GM18502 (cell line): ENCODE measurements at regions not wholly inside any gene's neighbourhood (a gene's known extent, or its start where the extent isn't known, plus 50 kb on each side); places are given as distances from the start of the nearest gene placed in this dataset.

ENCODE experiments used
- ATAC-seq: cut with Tn5 transposase; IDR thresholded peaks from one replicate; pipeline ENCODE4 v1.9.1; 2021; ENCODE audit warnings: mild to moderate bottlenecking; ENCODE audit not compliant: unreplicated experiment, poor library complexity

DNA sequence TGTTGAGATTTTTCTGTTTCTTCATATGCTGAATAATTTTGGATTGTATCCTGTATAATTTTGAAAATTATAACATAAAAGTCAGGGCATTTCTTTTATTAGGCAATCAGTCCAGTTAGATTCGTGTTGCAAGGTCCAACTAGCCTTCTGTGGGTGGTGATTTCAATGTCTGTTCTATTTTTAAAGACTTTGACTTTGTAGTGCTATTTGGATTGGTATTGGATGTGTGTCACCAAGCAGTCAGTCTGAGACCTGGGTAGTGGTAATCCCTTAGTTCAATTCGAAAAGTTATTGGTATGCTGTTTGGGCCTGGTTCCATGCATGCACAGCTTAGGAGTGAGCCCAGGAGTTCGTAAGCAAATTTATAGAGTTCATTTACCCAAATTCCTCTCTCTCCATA lies 82.2 kb downstream of the EPDR1 start:
- no peak for ATAC-seq

DNA sequence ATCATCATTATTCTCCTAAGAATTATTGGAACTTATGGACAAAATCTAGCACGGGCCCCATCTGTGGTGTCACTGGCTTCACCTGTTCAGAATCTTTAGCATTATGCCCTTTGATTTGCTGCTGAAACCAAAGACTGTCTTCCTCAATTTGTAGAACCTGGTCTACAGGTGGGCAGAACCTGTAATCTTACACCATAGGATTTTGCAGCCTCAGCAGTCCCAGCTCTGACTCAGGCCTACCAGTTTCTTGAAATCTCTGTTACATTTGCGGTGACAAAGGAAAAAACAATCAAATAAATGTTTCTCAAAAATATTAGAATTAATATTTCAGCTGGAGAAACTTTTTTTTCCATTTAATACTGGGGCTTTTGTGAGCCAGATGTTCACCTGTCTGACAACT lies 86.1 kb downstream of the EPDR1 start:
- ATAC-seq: no peak

DNA sequence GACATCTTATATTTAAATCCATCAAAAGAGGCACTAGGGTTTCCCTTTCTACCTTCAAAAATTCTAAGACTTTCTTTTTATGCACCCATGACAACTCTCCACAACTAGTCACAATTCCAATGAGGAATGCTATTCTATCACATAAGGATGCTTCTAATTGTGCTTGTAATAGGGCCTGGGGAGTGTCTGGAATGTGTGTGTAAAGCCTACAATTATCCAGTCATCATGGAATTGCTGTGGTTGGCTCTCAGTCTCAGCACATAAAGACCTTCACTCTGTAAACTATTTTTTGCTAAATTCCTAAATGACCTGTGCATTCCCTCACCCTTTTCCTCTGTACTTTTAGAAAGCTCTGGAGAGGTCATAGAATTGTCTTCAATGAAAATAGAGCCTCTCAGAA lies 86.7 kb downstream of the EPDR1 start:
- no peak for ATAC-seq

- no peak for ATAC-seq
Measured at GRCh38 chr7:38013246-38013645, 92.8 kb downstream of the EPDR1 start.

DNA sequence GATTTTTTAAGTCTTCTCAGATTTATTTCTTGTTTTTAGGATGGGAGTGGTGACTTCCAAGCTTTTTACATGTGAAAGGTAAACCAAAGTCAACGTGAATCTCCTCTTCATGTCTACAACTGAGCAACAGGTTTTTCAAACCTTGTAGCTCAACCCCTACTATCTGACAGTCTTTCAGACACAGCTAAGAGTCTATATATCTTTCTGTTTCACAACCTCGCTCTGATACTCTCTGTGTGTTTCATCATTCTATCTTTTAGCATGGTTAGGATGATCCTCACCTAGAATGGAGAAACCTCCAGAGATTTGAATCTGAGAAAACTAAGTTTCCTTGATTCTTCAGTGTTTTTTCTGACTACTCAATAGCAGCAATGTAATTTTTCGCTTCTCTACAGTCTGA lies 96.1 kb downstream of the EPDR1 start:
- ATAC-seq: no peak

- ATAC-seq: no peak
Measured at GRCh38 chr7:38017320-38017719, 96.9 kb downstream of the EPDR1 start.

DNA sequence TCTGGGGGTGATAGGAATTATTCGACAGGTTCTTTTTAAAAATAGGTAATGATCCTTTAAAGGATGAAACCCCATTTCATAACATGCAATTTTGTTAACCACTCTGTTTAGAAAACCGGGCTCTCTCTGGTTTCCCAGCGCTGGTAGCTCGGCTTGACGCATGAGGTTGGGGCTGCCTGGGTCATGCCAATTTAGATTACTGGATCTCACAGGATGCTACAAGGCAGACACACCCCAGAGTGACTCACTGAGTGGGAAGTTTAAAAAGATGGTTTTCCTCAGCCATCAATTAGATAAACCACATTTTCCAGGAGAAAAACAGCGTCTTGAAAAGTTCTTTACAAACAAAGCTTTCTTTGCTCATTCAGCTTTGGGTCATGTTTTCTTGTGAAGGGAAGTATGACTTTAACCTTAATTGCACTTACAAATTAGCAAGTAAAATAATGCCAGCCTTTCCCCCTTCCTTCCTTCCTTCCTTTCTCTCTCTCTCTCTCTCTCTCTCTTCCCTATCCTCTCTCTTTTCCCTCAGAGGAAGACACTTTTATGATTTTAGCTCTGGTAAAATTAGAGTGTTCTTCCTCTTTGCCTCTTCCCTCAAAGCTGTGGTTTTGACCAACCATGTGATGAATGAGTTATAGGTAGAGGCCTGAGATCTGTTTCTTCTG lies 99.8 kb downstream of the EPDR1 start:
- ATAC-seq: no peak

- no peak for ATAC-seq
Measured at GRCh38 chr7:38021892-38022291, 101.5 kb downstream of the EPDR1 start.

DNA sequence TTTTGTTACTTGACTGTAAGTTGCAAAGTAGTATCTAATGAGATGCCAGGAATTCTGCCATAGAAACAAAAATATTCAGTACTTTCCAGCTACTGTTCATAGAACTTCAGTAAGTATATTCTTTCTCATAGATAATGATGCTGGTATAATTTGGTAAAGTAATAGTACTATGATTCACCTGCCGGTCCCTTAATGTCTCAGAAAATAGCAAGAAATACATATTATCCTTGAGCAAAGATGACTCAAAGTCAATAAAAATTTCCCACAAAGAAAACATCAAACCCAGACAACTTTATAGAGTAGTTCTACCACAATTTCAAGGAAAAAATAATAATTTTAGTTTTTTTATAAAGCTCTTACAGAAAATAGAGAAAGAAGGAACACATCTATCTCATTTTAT lies 105.4 kb downstream of the EPDR1 start:
- no peak for ATAC-seq

DNA sequence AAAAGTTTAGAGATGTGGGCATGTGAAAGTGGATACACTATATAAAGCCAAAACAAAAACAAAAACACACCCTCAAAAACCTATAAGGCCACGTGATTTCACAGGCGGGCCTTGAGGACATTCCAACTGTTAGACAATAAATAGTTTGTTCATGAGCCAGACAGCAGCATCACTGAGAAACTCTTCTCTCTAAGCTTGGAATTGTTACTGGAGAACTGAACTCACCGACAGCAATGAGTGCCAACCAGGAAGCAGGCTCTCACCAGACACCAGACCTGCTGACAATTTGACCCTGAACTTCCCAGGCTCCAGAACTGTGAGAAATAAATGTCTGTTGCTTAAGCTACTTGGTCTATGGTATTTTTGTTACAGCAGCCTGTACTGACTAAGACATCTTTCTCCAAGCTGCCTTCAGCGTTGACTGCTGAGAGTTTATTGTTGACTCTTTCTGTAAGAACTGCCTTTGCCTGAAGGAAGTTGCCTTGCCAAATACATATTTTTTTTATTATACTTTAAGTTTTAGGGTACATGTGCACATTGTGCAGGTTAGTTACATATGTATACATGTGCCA lies 107.5 kb downstream of the EPDR1 start:
- no peak for ATAC-seq

- no peak for ATAC-seq
Measured at GRCh38 chr7:38034062-38034908, 113.8 kb downstream of the EPDR1 start.

- ATAC-seq: no peak
Measured at GRCh38 chr7:38040831-38041230, 120.4 kb downstream of the EPDR1 start.

DNA sequence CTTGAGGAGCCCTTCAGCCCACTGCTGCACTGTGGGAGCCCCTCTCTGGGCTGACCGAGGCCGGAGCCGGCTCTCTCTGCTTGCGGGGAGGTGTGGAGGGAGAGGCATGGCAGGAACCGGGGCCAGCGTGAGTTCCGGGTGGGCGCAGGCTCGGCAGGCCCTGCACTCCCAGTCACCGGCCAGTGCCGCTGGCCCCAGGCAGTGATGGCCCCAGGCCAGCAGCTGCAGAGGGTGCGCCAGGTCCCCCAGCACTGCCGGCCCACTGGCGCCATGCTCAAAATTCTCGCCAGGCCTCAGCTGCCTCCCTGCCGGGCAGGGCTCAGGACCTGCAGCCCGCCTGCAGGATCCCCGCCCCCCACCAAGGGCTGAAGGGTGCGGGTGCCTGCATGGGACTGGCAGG lies 128.4 kb upstream of the STARD3NL start:
- no peak for ATAC-seq

DNA sequence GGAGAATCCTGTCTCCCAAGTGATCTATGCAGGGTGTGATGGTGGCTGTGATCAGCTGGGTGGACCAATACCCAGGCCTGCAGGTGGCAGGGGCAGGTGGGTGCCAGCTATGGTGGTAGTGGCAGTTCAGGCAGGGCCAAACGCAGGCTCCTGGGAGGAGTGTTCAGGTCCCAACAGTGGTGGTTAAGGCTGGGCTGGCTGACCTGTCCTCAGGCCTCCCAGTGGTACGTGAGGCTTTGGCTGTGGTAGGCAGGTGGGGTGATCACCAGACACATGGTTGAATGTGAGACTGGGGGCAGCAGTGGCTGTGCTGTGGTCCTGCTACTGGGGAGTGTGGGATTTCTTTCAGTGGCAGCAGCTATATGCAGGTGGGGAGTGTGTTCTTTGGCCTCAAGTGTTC lies 126.7 kb upstream of the STARD3NL start:
- ATAC-seq: no peak

DNA sequence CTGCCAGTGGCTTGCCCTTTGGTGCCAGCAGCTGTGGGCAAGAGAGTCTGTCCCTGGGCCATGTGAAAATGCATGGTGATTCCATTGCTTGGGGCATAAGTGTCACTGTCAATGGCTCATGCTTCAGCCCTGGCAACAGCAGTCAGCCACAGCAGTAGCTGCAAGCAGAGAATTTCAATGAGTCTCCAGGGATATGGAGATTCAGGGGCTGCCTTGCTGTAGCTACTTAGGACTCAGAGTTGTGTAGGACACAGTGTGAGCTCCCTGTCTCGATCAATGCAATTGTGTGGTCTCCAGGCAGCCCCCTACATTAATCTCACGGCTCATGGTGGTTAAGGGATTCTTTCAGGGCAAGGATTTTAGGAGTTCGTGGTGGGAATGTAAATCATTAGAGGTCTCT lies 126.3 kb upstream of the STARD3NL start:
- ATAC-seq: no peak

DNA sequence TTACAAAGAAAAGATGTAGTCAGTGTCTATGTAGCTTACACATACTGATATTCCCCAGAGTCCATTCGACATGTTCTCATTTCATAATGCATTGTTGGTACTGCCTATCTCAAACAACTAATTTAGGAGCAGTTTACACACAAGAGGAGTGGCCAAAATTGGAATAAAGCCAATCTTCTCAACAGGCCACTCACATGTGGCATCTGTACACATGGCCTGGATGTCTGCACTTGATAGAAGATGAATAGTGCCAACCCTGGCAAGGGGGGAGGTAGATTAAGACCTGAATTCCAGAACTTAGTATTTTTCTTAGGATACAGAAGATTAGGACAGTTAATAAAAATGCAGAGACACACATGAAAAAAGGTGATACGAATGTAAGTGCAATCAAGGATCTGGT lies 125.3 kb upstream of the STARD3NL start:
- ATAC-seq: no peak

DNA sequence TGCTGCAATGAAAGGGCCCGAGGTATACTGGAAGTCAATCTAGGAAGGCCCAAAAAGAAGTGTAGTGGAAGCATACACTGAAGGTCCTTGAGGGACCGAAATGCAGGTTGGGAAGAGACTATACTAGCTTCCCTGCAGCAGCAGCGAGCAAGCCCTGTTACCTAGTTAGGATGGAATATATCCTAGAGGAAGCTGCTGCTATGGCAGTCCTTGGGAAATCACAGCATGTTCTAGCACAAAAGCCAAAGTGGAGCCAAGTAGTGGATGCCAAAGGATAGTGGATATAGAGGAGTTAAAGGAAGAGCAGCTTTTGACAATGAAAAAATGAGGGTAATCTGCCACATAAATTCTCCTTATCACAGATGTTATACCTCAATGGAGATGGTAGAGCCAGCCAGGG lies 123.8 kb upstream of the STARD3NL start:
- no peak for ATAC-seq

DNA sequence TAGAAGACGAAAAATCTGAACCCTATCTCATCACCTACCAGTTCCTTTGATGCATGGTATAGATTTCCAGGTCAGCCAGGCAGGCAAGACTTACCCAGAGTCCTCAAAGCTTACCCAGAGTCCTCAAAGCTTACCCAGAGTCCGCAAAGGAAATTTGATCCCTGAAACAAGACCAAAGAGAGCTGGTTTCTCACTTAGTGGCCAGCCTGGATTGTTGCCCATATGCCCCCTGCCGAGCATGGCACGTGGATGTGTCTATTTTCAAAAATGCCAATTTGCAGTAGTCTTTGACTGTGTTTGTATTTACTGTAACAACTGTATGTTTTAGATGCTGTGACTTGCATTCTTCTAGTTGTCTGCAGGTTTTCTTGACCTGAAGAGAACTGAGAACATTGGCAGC lies 120.2 kb upstream of the STARD3NL start:
- ATAC-seq: no peak

DNA sequence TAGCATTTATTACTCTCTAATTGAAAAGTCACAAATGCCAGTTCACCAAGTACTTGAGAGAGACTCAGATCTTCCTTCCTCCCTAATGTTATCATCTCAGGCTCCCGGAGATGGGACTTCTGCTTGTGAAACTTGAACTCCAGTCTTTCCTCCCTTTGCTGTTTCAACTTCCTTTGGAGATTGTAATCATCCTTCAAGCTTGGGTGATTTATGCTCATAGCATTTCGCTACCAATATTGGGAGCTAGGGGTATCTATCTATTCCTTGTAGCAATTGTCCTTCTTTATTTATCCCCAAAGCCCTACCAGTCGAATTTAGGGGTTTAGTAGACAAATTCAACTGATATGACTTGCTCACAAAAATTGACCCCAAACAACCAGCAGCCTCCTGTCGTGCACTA lies 117.9 kb upstream of the STARD3NL start:
- no peak for ATAC-seq

- no peak for ATAC-seq
Measured at GRCh38 chr7:38060637-38061036, 117.4 kb upstream of the STARD3NL start.

DNA sequence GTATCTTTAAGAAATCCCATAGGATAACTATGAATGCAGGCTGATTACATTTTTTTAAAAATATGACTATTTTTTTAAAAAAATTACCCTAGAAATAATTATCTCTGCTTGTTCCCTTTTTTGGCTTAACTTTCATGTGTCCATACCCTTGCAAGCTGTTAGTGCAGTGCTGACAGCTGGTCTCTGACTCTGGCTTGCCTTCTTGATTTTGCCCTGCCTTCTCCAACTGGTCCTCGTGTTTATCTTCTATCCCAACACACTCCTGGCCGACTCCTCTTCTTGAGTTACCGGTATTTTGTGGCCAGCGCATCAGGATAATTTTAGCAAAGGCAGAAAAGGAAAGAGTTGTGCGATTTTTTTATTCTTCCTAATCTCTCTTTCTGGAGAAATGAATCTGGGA lies 111.7 kb upstream of the STARD3NL start:
- no peak for ATAC-seq

DNA sequence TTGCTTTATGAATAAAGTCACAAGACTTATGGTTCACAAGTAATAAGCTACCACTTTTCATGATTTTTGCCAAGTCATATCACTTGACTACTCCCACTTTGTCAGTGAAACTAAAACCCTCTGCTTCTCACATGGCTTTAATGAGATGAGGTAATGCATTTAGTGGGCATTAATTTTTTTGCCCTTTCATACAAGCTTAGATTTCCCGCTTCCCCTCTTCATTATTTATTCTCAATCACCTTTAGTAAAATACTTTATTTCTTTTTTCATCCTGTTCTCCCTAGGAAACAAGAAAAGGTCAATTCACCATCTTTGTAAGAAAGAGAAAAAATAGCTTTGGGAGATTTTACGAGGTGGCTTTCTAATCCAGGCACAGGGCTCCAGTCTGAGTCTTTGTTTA lies 109.6 kb upstream of the STARD3NL start:
- ATAC-seq: no peak
